Stomach (tissue), 4 donors: ENCODE measurements at regions not wholly inside any gene's neighbourhood (a gene's known extent, or its start where the extent isn't known, plus 50 kb on each side); places are given as distances from the start of the nearest gene placed in this dataset.

Experiments used
- CTCF ChIP-seq, 7 experiments: fragments of 450-650 bp in 4 of 7; fragments of 200-600 bp in 3 of 7; sonication (generic) in 3 of 7; IDR thresholded peaks; one replicate each; pipeline ENCODE4 v1.5.1; 2016 to 2019; ENCODE audit warnings: antibody characterized with exemption in 7 of 7, control low read depth in 2 of 7, mild to moderate bottlenecking in 1 of 7
- POLR2A ChIP-seq, 4 donors: fragments of 450-650 bp; IDR thresholded peaks; one replicate each; pipeline ENCODE4 v1.6.1; 2016; ENCODE audit warnings: antibody characterized with exemption in 4 of 4, control low read depth in 2 of 4, mild to moderate bottlenecking in 1 of 4, moderate library complexity in 1 of 4

GRCh38 chr10:20656886-20657285 lies 240.2 kb downstream of the NEBL start:
- TF ChIP-seq POLR2A (IDR thresholded peaks at IDR 0.05), result no peak
- no peak for TF ChIP-seq CTCF (IDR thresholded peaks at IDR 0.05)
